ENCODE measurements at regions not wholly inside any gene's neighbourhood (a gene's known extent, or its start where the extent isn't known, plus 50 kb on each side); places are given as distances from the start of the nearest gene placed in this dataset.

GRCh38 chr17:74015990-74016389 is 187.5 kb upstream of the RPL38 start:
- TF ChIP-seq CTCF (IDR thresholded peaks at IDR 0.05): no peak
- no peak for TF ChIP-seq POLR2AphosphoS5 (IDR thresholded peaks at IDR 0.05; ENCODE audit: low read depth, low read length)
- no peak for TF ChIP-seq REST (IDR thresholded peaks at IDR 0.05; ENCODE audit: insufficient read depth in 1 of 2, low read depth in 2 of 2, low read length in 1 of 2)
- no peak for TF ChIP-seq TCF7L2 (IDR thresholded peaks at IDR 0.05; ENCODE audit: low read depth, low read length)

All from Panc1 (cell line).